NCI-H1930 (cell line): ENCODE measurements at regions not wholly inside any gene's neighbourhood (a gene's known extent, or its start where the extent isn't known, plus 50 kb on each side); places are given as distances from the start of the nearest gene placed in this dataset.

Experiments
- DNase-seq, 2 experiments: peaks; one replicate each; lab custom pipeline; 2025; lab: John Stamatoyannopoulos, UW

DNA sequence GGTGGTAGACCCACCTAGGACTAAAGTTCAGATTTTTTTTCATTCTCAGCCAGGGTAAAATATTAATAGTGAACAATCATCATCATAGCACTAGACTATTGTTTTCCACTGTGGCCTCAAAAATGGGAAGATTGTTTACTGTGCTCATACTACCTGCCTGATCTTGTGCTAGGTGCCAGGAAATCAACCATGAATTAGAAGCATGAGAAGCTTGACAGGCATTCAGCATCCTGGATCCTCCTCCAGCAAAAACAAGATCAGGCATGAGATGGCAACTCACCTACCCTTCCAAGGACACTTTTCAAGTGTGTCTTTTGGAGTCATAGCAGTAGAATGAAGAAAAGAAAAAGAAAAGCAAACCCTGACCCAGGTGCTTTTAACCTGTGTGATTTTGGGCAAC, 174.2 kb downstream of the CYLD start:
- DNase-seq: no peak

DNA sequence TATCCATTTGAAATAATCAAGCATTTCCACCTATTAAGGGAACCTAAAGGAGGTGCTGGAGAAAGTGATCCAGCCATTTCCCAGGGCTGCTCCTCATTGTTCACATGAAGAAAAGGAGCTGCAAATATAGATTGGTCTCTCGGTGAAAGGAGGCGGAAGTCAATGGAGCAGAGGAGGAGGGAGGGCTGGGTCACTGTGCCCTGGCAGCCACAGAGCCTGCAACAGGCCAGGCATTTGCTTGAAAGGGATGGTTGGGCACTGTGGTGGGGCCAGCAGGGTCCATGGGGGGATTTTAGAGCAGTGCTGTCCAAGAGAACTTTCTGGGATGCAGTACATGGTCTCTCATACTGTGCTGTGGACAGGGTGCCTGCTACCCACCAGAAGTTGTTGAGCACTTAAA, 173.2 kb downstream of the CYLD start:
- DNase-seq: no peak

DNA sequence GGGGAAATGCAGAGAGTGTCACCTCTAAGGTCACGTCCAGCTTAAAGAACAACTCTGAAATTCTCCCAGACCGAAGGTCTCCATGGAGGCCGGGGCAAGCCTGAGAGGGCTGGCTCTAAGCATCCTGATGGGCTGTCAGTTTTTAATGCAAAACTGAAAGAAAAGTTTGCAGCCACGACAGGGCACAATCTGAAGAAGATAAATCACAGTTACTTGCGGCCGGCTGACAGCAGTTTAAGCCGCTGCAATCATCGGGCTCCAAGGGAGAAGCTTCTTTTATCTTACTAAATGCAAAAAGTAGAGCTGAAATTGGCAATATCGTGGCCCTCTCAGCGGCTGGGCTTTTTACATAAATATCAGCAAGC, 168.8 kb downstream of the CYLD start:
- no peak for DNase-seq

DNA sequence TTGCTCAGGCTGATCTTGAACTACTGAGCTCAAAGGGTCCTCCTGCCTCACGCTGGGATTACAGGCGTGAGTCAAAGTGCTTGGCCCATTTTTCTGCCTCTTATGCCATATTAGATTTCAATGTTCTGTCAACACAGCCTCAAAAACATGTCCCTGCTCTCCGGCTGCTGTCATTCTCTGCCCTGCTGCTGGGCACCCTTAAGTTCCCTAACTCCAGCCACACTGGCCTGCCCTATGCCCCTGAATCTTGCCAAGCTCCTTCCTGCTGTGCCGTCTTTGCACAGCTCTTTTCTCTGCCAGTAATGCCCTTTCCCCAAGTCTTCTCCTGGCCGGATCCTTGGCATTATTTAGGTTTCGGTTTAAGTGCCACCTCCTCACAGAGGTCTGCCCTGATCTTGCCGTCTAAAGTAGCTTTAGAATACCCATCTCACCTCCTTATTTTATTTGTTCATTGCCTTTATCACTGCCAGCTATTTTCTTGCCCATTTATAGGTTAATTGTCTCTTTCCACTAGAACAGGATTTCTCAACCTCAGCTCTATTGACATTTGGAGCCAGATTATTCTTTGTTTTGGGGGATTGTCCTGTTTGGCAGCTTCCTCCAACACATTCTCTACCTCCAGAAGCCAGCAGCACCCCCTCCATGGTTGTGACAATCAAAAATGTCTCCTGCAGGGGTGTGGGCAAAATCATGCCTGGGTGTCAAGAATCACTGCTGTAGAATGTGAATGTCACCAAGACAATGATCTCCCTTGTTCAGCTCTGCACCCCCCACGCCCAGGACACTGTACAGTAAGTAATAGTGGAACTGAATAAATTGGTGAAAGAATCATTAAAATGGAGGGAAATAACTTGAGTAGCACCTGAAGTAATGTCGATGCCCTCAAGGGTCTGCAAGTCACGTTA, 168.2 kb downstream of the CYLD start:
- no peak for DNase-seq

DNA sequence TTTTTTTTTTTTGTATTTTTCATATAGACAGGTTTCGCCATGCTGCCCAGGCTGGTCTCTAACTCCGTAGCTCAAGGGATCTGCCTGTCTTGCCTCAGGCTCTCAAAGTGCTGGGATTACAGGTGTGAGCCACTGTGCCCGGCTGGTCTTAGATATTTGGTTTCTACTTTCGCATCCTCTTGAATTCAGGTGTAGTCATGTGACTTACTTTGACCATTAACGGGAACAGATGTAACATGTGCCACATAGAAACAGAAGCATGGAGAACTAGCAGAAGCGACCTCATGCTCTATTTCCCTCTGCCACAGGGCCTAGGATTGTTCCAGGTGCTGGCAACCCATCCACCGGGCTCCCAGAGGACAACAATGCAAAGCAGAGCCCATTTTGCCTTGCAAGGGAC, 166.6 kb downstream of the CYLD start:
- no peak for DNase-seq

DNA sequence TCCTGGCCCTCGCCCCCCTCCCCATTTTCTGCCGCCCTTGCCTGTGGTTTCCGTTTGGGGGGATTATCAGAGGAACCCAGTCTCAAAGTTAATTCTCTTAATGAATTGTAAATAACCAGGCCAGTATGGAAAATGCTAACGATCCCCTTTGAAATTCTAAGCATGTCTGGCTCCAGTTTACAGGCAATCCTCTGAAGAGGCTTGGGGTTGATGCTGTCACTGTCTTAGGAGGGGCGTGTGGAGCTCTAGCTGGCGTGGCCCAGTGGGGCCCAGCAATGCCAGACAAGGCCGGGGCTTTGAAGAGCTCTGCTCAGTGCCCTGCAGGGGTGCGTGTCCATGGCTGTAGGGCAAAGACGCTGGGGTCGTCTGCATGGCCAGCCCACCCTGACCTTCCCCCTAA, 164.6 kb downstream of the CYLD start:
- no peak for DNase-seq

DNA sequence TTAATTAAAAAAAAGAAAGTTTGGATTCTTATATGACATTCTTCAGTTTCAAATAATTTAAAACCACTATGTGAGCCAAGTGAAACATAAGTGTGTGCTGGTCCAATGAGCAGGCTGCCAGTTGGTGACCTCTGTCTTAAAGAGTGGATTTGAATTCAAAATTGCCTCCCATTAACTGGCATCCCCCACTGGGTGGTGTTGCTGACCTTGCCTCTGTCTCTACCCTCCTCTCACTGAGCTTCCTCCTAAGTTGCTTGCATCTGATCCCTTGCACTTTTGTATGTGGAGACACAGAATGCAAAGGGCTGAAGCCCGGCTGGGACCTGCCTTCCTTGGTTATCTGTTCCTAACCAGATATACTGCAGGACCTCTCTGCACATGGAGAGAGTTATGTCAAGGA, 160.6 kb downstream of the CYLD start:
- no peak for DNase-seq

DNA sequence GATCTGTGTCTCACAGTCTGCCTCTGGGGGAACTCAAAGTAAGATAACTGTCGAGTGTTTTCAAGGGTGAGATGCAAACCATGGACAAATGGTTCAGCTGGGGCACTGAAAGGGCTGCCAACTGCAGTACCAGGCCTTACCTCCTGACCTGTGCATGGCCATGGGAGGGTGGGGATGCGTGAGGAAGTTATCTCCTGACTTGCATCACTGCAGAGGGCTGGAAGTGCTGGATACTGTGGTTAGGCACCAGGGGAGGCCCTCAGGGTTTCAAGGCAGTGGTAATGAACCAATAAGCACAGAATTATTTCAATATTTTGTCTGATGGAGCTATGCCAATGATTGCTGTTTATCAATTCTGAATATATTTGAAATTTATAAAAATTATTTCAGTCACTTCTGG, 159.2 kb downstream of the CYLD start:
- no peak for DNase-seq

DNA sequence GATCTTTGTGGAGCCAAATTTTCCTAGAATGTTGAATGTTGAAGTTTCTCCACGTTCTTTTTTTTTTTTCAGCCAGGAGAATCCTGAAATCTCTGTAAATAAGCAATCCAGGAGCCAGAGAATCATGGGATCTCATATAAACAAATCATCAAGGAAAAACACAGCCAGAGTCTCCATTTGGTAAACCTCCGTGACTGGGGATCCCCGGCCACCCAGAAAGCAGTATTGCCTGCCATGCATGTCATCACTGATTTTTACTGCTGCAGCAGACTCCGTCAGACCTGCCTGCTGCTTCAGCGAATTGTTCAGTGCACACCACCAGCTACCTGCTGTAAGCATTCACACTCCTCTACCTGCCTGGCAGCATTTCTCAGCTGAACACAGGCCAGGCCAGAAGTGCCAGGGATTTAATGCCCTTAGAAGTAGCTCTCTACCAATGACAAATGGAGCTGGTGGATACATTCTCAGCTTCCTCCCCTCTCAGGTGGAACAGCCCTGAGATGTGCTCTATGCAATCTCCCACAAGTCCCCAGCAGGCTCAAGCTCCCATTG, 158.6 kb downstream of the CYLD start:
- no peak for DNase-seq

DNA sequence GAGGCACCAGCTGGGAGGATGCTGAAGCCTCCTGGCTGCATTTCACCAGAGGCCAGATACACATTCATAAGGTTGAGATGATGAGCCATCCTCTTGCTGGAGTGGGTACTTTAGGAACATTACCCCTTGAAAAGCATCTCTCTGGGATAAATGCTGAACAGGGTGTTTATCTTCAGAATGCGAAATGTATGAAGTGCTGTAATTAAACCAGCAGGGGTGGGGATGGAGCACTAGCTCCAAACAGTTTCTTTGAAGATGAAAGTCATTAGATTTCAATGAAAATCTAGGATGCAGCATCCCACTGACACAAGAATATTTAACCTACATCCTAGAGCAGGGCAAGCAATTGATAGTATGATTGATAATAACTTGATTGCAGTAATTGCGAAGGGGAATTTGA, 158.1 kb downstream of the CYLD start:
- DNase-seq: no peak

DNA sequence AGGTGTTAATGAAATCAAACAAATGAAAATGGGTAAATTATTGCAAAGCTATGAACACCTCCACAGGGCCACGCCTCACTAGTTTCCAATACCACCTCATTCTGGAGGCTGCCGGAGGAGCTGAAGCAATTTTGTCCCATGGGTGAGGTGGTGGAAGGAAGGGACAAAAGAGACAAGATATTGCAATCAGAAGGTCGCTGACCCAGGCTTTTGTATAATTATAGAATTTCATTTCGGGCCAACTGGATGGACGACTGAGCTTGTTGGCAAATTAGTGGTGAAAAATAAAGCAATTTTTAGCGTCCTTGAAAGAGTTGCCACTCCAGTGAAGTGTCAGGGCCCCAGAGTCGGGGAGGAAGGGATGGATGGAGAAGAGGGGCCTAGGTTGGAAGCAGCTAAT, 147.9 kb downstream of the CYLD start:
- DNase-seq: no peak

DNA sequence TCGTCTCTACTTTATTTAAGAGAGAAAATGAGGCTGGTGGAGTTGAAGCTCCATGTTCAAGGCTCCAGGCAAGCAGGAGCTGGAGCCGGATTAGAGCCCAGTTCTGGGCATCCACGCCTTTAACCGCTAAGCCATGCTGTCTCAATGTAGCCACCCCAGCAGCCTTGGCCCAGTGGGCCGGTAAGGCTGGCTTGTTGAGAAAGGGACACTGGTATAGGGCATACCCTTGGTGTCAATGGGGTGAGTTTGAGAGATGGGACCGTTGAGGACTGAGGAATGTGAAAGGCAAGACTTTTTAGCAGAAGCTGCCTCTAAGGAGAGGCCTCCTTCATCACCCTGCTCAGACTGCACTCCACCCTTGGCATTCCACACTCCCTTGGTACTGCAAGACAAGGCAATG, 147.4 kb downstream of the CYLD start:
- DNase-seq: no peak

DNA sequence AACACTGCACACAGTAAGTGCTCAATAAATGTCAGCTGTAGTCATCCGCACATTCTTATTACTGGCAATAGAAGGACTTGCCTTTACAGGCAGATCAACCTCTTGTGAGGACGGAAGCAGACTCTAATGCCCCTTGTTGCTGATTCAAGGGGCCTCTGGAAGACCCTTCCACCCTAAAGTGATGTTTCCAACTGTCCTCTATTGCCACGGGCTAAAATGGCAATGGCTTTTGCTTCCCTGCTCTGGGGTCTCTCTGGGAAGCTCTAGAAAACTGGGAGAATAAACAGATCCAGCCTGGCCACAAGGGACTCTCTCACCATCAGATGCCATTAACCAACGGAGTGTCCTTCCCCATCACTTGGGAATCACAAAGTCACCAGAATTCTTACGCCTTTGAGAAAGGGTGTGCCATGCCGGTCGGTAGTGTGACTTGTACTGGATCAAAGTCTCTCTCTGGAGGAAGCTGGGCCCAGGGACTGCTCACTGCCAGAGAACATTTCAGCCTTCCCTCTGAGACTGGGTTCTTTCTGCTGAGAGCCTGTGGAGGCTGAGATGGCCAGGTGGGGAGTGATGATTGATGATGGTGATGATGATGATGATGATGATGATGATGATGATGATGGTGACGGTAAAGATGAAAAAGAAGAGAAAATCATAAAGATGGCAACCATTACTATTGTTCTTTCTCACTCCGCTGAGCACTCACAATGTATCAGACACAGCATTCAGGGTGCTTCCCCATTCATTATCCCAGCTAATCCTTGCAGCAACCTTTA, 146.8 kb downstream of the CYLD start:
- DNase-seq: no peak

DNA sequence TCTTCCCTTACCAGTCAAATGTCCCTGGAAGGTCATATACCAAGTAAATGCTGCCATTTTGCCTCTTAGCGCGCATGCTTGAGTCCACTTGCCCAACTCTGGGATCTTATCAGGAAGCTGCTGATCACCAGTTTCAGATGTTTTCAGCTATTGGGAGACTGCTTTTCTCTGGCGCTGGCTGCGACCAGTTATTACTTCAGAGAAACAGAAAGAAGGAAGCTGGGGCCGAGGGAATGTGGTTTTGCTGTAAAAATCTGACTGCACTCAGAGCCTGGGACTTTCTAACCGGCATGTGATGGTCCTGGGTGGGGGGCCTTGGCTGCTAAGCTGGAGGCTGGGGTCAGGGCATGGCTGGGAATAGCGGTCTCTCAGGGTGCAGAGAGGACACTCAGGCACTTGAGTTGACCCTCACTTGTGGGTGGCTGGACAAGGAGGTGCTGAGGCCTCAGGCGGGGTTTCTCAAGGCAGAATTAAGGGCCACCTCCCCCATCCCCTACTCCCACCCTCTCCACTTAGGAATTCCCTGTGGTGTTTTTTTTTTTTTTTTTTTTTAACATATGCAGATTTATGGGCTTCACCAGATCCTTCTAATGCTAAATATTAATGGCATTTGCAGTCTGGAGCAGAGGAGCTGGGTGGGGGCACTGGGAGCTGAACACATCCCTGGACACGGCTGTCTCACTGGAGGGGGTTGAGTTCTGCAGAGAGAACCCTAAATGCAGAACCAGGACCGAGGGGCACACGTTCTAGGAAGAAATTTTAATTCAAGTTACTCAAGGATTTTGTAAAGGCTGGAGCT, 145.8 kb downstream of the CYLD start:
- no peak for DNase-seq

DNA sequence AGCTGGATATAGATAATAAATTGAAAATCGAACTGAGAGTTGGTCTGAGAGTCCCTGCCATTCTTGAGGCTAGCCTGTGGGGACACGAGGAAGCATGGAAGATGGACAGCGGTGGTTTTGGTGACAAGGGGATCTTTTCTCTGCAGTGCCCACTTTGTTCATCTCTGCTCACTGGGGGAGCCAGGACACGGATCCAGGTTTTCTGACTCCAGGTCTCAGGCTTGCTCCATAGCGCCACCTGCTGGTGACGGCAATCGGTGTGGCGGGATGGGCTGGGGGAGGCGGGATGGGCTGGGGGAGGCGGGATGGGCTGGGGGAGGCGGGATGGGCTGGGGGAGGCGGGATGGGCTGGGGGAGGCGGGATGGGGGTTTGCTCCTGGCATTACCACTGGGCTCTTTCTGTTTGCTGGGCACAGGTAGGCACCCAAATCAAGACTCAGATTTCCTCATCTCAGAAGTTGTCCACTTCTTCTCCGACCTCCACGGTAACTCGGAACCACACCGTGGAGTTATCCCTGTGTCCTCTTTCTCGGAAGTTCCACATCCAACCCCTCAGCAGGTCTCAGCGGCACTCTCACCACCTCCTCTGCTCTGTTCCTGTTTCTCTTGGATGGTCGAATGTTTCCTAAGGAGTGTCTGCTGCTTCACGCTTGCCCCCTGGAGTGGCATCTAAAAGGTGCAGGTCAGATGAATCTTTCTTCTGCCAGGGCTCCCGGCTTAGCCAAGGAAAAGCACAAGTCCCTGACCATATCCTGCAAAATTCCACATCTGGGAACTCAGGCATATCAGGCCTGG, 142.4 kb downstream of the CYLD start:
- no peak for DNase-seq

DNA sequence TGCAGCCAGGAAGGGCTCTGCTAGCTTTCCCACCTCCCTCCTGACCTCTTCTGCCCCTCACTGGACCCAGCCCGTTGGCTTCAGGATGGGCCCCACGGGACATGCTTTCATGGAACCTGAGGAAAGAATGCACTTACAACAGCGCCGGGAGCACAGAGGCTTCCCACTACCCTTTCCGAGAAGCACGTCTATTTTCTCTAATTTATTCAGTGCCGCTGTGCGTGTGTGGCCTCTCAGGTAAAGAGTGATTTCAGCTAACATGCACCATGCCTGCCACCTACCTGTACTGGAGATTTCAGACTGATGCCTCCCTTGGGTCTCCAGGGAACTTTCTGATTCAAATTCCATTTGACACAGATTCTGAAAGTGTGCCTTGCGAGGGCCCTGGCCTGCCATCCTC, 140.1 kb downstream of the CYLD start:
- no peak for DNase-seq

DNA sequence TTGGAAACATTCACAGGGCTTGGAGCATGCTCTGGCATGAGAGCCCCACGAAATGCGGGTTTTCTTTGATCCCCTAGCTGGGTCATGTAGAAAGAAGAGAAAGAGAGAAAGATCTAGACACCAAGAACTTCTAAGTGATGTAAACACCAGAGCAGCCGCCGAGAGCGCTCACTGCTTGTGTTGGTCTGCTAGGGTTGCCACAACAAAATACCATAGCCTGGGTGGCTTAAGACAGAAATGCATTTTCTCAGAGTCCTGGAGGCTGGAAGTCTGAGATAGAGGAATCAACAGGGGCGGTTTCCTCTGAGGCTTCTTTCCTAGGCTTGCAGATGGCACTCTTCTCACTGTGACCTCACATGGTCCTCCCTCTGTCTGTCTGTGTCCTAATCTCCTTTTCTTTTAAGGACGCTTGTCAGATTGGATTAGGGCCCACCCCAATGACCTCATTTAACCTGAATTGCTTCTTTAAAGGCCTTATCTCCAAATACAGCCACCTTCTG, 139.5 kb downstream of the CYLD start:
- DNase-seq: no peak

DNA sequence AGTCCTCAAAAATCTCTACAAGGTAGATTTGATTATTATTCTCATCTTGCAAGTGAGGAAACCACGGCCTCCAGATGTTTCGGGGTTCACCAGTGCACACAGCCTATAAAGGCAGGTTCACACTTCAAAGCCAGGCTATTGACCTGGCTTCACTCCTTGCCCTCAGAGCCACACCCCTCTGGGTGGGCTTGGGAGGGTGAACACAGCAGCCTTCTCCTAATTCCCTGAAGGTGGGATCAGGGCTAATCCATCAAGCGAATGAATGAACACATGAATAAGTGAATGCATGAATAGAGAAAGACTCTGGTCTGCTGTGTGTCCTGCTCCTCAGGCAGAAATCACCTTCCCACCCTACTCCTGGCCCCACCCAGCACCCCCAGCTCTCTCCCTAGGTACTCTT, 139.0 kb downstream of the CYLD start:
- DNase-seq: no peak

DNA sequence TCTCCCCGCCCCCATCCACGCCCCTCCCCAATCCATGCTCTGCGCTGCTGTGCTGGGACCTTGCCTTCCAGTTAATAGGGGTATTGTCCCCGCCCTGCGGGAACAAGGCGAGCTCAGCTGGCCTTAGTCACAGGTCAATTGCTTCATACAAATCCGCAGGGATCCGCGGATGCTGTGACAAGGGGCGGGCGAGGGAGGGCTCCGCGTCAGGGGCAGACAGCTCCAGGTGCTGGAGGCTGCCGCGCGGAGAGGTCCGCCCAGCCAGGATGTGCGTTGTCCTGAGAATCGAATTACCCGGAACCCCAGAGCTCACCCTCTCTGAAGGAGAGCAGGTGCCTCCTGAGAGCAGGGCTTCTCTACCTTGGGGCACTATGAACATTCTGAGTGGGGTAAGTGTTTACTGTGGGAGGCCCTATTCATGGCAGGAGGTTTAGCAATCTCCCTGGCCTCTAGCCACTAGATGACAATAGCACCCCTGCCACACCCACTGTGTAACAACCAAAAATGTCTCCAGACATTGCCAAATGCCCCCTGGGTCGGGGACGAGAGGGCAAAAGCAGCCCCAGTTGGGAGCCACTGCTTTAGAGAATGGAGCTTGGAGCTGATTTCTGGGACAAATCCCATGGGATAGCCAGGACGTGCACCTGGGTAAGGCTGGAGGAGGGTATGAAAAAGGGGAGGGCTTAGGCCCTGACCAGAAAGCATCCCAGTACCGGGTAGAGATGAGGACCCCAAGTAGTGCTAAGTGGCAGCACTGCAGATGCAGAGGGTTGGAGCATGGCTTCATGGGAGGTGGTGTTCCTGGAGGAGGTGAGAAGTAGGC, 138.2 kb downstream of the CYLD start:
- peak in 1 of 2 experiments; percentile 16 for DNase-seq

DNA sequence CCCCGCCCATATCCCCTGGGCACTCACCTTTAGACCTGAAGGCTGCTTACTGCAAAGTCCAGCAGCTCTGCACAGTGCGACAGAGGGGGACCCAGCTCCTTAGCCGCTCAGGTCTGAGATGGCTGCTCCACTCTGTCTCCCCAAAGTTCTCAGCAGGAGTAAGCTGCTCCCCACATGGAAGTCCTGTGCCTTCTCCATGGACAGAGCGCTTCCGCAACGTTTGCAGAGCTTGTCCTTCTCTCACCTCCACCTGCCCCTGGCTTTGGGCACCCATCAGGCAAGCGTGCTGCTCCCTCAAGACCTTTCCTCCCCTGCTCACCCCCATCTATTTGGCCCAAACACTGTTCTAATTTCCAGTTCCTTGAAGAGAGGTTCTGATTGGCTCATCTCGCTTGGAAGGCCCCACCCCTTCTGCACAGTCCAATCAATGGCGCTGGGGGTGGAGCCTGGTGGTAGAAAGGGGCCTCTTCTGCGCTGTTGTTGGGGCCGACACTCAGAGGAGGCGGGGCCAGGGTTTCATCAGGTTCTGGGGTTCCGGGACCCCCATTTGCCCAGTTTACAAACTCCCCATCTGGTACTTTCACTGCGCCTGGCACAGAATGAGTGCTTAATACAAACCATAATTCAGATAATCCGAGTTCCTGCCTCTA, 137.2 kb downstream of the CYLD start:
- no peak for DNase-seq
